HG03558 (cell line): ENCODE measurements at regions not wholly inside any gene's neighbourhood (a gene's known extent, or its start where the extent isn't known, plus 50 kb on each side); places are given as distances from the start of the nearest gene placed in this dataset.
"Not testable (repeated sequence)": the region's sequence is repeated elsewhere in the genome, so short reads cannot be mapped to it uniquely, and the experiment has no call there.

Source experiments
- ATAC-seq: cut with Tn5 transposase; IDR thresholded peaks from one replicate; pipeline ENCODE4 v1.9.1; 2021; ENCODE audit warnings: moderate number of reproducible peaks; ENCODE audit not compliant: unreplicated experiment; ENCODE audit errors: extremely low read depth

DNA sequence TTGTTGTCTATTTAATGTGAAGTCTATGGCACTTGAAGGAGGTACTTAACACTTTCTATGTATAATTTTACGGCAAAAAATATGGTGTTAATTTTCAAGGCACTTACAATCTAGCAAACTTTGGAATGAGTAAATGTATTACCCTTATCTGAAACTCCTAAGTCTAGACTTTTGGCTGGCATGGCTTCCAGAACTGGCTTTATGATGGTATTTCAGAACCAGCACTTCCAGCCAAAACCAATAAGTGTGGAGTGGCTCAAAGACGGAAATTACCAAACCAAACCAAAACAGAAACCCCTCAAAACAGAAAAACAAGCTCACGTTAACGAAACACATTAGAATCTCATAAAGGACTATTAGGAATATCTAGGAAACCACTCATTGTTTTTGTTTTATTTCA is 205.6 kb upstream of the HAND2 start:
- ATAC-seq = no peak

DNA sequence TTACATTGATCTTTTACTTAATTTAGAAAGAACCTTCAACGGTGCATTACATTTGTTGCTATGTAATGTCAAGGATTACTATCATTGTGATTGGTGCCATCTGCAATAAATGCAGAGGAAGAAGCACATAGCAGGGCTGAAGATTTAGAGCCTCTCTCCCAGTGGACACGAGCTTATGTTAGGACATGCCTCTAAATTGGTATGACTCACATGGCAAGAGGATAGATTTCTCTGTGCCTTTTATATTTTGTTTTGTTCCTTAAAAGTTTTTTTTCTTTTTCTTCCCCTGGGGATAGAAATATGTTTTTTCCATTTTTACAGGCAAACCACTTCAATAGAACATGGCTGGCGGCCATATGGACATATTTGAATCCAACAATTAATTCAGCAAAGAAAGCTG is 205.0 kb upstream of the HAND2 start:
- no peak for ATAC-seq

DNA sequence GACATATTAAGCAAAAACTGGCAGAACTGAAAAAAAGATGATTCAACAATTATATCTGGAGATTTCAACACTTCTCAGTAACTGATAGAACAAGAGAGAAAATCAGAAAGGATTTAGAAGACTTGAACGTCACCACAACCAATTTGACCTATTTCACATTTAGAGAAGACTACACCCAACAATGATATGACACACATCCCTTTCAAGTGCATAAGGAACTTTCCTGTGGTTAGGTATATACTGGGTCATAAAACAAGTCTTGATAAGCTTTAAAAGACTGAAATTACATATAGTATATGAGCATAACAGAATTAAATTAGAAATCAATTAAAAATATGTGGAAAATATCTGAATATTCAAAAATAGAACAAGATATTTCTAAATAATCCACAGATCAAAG is 201.2 kb upstream of the HAND2 start:
- ATAC-seq = no peak

DNA sequence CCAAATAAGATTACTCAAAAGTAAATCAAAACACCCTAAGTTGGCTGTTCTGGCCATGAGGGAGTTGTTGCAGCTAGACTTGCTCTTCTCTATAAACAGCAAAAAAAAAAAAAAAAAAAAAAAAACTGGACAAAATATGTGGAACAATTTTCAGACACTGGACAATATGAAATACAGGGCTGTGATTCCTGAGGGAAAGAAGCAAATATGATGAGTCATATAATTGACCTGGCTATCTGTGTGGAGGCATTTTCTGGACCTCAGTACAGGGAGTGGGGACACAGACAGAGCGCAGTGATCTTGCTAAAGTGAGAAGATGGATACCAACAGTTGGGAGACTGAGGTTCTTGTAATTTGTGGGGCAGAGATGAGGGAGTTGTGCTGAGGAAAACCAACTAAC is 192.0 kb upstream of the HAND2 start:
- ATAC-seq = no peak

DNA sequence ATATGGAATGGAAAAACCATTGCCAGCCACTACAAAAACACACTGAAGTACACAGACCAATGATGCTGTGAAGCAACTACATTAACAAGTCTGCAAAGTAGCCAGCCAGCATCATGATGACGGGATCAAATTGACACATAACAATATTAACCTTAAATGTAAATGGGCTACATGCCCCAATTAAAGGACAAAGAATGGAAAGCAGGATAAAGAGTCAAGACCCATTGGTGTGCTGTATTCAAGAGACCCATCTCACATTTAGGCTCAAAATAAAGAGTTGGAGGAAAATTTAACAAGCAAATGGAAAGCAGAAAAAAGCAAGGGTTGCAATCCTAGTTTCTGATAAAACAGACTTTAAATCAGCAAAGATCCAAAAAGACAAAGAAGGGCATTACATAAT is 188.5 kb upstream of the HAND2 start:
- ATAC-seq = not testable (repeated sequence)

DNA sequence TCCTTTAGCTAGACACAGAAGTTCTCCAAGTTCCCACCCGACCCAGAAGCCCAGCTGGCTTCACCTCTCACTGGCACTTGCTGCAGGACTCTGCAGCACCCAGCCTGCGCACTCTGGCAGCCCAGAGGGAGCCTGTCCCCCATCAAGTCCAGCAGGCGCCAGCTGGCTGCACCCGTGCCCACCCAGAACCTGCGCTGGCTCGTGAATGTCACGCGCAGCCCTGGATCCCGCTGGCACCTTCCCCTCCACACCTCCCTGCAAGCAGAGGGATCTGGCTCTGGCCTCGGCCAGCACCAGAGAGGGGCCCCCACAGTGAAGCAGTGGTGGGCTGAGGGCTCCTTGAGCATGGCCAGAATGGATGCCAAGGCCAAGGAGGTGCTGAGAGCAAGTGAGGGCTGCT is 187.6 kb upstream of the HAND2 start:
- no peak for ATAC-seq

DNA sequence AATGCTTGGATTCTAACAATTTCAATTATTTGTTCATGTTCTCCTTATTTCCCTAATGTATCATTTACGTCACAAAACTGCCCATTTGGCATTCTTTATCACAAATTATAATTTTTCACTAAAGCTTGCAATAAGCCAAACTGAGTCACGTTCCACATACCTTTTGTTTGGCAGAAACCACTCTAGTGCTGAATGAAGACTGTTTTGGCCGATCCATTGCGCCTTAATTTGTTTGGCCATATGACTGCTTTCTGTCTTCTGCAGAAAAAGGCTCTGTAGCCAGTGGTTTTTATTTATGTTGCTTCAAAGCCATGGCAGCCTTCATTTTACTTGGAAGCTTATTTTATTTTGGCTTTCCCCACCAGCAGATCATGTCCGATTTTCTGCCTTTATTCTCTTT is 184.4 kb upstream of the HAND2 start:
- no peak for ATAC-seq

DNA sequence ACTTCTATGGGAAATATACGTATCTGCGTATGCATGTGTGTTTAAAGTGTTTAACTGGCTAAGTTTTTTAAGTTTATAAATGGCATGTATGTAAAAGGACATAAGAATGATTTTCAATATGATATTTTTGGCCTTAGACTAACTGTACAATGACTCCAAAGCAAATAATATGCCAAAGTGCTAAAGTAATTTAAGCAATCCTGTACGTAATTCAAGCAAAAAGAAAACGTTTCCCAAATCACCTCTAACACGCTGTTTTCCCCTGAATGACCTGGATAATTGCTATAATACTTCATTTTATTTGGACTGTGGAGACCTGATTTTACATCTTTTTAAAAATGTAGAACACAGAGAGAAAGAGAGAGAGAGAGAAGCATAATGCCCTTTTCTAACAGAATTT is 183.0 kb upstream of the HAND2 start:
- ATAC-seq = no peak

DNA sequence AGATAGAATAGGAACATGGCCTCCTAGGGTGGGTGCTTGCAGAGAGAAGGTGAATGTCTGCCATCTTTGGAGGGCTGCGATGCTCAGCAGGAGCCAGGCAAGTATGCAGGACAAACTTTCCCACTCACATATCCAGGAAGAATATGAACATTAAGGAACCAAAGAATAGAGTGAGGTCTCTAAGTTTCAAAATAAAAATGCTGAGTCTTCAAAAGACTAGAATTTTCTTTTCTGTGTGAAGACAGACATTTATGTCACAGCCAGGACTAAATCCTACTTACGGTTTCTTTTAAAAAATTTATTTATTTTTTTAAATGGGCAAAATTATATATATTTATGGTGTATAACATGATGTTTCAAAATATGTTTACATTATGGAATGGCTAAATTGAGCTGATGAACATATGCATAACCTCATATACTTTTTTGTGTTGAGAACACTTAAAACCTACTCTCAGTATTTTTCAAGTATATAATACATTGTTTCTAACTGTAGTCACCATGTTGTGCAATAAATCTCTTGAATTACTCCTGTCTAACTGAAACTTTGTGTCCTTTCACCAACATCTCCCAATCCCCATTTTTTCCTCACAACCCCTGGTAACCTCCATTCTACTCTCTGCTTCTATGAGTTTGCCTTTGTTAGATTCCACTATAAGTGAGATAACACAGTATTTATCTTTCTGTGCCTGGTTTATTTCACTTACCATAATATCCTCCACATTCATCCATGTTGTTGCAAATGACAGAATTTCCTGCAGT is 177.8 kb upstream of the HAND2 start:
- ATAC-seq = no peak

DNA sequence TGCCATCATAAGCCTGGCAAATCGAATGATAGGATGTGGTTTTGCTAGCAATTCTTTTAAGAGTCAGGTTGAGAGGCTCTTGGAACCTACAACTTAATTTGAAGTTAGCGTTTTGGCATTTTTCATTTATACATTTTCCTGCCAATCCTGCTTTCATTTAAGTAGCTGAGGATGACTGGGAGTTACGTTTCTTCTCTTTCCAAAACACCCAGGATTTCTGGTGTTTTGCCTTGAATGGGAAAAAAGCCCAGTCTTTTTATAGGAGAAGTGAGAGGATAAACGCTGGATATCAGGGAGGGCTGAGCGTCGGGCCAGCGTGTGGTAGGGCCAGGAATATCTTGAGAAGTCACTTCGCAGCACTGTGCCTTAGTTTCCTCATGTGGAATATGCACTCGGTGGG is 174.2 kb upstream of the HAND2 start:
- no peak for ATAC-seq

DNA sequence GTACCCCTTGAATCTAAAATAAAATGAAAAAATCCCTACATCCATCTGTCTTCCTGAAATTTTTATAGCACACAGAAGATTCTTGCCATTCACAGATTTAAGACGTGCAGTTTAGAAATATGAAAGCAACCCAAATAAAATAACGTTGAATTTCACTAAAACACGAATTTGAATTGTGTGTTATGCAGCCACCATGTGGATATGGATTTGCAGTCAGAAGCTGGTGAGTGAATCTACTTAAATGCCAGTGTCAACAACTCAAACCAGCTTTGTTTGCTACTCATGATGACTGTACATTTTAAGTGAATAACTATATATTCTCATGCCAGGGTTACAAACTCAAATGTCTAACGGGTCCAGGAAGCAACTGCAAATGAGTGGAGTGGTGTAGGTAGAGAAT is 173.0 kb upstream of the HAND2 start:
- no peak for ATAC-seq

DNA sequence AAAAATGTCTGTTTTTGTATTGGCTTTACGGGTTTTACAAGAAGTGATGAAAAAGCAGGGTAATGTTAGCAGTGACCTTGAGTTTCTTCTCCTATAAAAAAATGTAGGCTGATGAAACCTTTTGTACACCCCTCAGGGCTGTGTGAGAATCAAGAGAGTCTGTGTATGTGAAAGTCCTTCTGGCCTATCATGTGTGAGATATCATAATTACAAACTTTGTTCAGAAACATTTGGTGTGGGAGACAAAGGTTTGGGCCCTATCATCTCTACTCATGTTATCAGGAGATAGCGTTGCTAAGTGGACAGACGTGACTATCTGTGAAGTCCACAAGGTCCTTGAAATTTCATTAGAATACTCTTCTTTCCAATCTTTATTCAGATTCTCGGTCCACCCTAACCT is 170.6 kb upstream of the HAND2 start:
- no peak for ATAC-seq

DNA sequence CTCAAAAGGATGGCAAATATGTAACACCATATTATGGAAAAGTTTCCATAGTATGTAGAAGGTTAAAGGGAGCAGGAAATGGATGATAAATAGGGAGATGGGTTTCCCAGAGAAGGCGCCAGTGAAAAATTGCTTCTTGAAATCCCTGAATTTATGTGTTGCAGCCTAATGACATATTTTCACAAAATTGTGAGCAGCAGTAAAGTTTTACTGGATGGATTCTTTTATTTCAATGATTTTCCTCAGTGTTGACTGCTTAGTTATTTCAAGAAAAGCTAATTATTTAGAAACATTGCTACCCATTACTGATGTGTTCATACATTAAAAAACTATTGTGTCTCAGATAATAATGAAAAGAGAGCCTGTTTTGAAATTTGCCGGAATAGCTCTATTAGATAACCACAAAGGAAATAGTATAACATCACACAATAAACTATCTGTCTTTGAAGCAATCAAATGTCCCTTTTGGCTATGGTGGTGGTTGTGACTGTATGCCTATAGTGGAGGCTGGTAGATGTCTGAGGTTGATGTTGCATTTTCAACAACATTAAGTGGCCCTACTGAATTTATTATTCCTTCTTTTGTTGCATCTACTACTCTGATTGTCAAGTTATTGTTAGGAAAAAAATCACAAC is 169.9 kb upstream of the HAND2 start:
- ATAC-seq = no peak

DNA sequence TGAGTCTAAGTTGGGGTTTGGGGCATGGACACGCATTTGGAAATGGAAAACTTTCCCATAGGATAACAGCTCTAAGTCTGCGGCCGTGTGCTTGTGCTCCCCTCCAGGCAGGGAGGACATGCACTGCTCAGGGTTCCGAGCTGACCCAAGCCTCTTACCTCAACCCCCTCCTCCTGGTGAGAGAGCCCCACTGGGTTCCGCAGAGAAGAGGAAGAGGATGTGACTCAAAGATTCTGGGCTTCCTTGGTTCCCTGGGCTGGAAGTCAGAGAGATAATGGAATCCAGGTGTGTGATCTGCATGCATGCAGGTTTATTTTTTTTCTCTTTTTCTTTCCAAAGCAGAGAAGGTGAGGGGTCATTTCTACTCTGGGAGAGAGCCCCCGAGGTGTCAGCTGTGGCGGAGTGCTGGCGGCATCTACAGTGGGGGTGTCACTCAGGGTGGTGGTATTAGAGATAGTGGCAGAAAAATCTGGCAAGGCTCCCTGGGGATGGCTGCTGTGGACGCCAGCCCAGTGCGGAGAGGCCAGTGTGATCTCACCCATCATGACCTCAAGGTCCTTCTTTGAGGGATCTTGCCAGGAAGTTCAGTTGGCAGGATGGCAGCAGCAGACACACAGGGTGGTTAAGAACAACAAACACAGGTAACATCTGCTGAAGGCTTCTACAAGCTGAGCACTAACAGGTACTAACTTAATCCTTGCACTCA is 168.7 kb upstream of the HAND2 start:
- no peak for ATAC-seq

DNA sequence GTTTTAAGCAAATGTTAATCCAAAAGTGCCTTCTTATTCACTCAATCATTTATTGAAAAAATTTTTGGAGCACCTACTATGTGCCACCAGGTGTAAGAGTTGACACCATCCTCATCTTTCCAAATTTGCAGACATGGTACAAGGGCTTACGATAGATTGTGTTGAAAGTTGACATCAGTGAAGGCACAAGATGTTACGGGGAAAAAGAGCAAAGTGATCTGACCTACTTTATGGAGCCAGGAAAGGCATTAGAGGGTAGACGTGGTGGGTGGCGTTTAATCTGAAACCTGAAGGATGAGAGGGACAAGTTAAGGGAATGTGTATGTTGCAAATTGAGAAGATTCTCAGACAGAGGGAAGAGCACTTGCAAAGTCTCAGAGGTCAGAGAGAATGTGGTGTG is 167.8 kb upstream of the HAND2 start:
- ATAC-seq = no peak

DNA sequence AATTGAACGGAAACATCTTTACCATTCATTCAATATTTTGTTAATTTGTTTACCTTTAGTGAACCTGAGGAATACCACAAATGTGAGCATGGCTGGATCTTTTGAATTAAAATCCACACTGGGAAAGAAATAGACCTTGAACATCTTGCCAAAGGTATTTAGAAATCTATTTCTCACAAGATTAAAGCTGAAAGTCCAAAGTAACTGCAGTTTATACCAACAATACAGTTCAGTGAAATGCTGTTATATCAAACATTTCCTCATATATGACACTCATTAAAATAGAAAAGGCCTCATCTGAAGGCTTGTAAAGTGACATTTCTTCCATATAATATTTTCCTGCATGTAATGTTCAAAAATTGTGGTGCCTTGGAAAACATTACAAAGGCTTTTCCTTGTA is 166.5 kb upstream of the HAND2 start:
- no peak for ATAC-seq

DNA sequence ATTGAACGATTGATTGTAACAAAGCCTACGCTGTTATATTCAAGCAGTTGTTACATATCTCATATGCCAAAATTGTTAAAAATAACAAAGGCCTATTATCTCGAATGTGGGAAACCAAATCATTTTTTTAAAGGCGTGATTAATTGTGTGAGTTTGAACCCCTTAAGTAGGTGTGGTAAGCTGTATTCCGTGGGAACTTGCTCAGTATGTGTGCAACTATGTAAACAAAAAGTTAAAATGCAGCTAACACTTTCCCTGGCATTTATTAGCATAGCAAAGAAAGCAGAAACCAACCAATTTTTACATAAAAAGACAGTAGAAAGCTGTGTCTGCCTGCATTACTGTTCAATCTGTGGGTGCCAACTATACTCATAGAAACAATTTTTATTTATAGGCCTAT is 166.0 kb upstream of the HAND2 start:
- ATAC-seq = no peak

DNA sequence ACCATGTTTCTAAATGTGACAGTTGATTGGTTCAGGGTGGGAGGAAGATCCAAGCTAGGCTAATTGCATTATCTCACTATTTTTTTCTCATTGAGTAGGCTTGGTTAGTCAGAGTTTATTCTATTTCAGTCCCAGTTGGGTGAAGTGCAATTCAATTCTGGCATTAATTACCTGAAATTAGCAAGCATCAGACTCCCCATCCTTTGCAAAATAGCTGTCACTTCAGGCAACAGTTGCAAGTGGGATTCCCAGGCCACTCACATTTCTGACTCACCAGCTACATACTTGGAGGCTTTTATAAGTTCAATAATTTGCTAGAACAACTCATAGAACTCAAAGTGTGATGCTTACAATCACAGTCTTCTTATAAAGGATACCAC is 155.8 kb upstream of the HAND2 start:
- ATAC-seq = no peak

DNA sequence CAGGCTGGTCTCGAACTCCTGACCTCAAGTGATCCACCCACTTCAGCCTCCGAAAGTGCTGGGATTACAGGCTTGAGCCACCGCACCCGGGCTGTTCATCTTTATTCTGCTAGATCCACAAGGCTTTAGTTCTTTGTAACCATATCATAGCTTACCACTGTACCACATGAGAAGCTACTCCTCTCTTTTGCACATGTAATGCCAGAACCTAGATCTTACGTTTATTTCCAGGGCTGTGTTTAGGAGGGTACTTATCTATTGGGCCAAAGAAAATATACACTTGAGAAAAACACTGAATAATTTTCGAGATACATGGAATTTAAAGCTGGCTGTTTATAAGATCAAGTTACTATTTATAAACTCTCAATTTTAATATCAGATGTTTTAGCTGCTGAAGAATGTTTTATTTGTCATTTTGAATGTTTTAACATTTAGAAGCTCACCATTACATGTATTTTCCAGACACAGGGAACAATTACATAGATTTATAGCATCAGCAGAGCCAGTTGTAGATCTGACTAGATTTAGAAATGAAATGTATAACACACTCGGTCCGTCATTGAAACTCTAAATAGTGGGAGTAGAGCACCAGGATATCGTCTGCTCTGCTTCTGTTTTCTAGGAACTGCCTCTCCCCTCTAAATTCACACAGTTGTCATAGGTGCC is 155.3 kb upstream of the HAND2 start:
- ATAC-seq = no peak

DNA sequence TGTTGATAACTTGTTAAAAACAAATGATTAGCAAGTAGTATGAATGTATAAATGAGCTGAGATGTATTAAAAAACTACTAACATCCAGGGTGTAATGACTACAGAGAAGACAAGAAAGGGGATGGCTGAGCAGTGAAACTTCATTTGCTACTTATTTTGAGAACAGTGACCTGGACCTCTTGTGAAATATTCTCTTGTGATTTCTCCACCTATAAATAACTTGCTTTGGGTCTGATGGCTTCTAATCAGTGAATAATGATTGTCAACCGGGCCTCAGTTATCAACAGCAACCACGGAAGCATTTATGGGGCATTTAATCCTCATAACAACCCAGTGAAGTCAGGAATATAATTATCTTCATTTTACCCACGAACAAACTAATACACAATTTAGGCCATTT is 154.2 kb upstream of the HAND2 start:
- no peak for ATAC-seq

DNA sequence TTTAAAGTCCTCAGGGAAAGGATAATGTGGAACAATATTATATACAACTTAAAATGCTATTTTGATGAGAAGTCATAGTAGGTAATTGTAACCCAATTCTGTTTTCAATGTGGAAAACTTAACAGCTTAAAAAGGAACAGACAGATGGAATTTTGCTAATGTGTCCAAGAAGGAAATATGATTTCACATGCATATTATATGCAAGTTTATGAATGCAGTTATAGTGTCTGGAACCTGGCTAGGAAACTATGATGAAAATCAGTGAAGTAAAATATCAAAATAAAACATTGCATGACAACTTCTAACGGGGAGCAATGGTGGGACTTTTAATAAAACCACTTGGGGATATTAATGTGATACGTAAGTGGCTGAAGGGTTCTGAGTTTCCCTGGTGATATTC is 152.6 kb upstream of the HAND2 start:
- no peak for ATAC-seq
